ENCODE measurements at regions not wholly inside any gene's neighbourhood (a gene's known extent, or its start where the extent isn't known, plus 50 kb on each side); places are given as distances from the start of the nearest gene placed in this dataset.

DNA sequence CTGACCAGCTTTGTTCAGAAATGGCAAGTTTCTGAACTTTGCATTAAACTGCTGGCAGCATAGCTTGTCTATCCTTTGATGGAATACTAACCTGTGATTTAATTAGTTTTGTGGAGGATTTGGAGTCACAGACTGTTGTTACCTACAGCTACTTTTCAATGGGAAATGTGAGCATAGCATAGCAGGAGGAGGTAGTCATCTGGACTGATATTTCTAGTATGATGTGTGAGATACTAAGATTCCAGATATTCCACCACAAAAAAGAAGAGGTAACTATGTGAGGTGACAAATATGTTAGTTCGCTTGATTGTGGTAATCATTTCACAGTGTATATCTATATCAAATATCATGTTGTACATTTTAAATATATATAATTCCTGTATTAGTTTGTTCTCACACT, 833.0 kb downstream of the SLC6A15 start:
- TF ChIP-seq, protein P1, sequence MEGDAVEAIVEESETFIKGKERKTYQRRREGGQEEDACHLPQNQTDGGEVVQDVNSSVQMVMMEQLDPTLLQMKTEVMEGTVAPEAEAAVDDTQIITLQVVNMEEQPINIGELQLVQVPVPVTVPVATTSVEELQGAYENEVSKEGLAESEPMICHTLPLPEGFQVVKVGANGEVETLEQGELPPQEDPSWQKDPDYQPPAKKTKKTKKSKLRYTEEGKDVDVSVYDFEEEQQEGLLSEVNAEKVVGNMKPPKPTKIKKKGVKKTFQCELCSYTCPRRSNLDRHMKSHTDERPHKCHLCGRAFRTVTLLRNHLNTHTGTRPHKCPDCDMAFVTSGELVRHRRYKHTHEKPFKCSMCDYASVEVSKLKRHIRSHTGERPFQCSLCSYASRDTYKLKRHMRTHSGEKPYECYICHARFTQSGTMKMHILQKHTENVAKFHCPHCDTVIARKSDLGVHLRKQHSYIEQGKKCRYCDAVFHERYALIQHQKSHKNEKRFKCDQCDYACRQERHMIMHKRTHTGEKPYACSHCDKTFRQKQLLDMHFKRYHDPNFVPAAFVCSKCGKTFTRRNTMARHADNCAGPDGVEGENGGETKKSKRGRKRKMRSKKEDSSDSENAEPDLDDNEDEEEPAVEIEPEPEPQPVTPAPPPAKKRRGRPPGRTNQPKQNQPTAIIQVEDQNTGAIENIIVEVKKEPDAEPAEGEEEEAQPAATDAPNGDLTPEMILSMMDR (IDR thresholded peaks at IDR 0.05), result no peak
- no peak for TF ChIP-seq POLR2A (IDR thresholded peaks at IDR 0.05)

All from right lobe of liver (tissue), 4 donors.